ENCODE measurements at regions not wholly inside any gene's neighbourhood (a gene's known extent, or its start where the extent isn't known, plus 50 kb on each side); places are given as distances from the start of the nearest gene placed in this dataset.
"Not testable (repeated sequence)": the region's sequence is repeated elsewhere in the genome, so short reads cannot be mapped to it uniquely, and the experiment has no call there.

- TF ChIP-seq CTCF (IDR thresholded peaks at IDR 0.05; ENCODE audit: low read depth, low read length): no peak
Measured at GRCh38 chr13:55001881-55002280, 1973.3 kb downstream of the OLFM4 start.

GRCh38 chr13:55007681-55008080, 1979.1 kb downstream of the OLFM4 start:
- no peak for TF ChIP-seq CTCF (IDR thresholded peaks at IDR 0.05; ENCODE audit: low read depth, low read length)
- no peak for DNase-seq (ENCODE audit: low read depth in 2 of 2)
- H3K4me3 ChIP-seq (replicated peaks in 1 of 2; ENCODE audit: low read depth in 2 of 2, low read length in 2 of 2): no peak overlapping the region

More at GRCh38 chr13:55001881-55002280, 1973.3 kb downstream of the OLFM4 start:
- H3K4me3 ChIP-seq (replicated peaks in 1 of 2; ENCODE audit: low read depth in 2 of 2, low read length in 2 of 2): no peak overlapping the region
- no peak for DNase-seq (ENCODE audit: low read depth in 2 of 2)

- DNase-seq (ENCODE audit: low read depth in 2 of 2): no peak
- TF ChIP-seq CTCF (IDR thresholded peaks at IDR 0.05; ENCODE audit: low read depth, low read length): no peak
- no peak overlapping the region for H3K4me3 ChIP-seq (replicated peaks in 1 of 2; ENCODE audit: low read depth in 2 of 2, low read length in 2 of 2)
Measured at GRCh38 chr13:55013051-55013450, 1984.4 kb downstream of the OLFM4 start.

GRCh38 chr13:55029280-55029679, 2000.7 kb downstream of the OLFM4 start:
- H3K4me3 ChIP-seq (replicated peaks in 1 of 2; ENCODE audit: low read depth in 2 of 2, low read length in 2 of 2): no peak overlapping the region
- DNase-seq (ENCODE audit: low read depth in 2 of 2): no peak
- no peak for TF ChIP-seq CTCF (IDR thresholded peaks at IDR 0.05; ENCODE audit: low read depth, low read length)

GRCh38 chr13:55038230-55038629, 2009.6 kb downstream of the OLFM4 start:
- H3K4me3 ChIP-seq (replicated peaks in 1 of 2; ENCODE audit: low read depth in 2 of 2, low read length in 2 of 2): no peak overlapping the region
- DNase-seq (ENCODE audit: low read depth in 2 of 2): no peak
- TF ChIP-seq CTCF (IDR thresholded peaks at IDR 0.05; ENCODE audit: low read depth, low read length): no peak

GRCh38 chr13:55053891-55054550, 2025.4 kb downstream of the OLFM4 start:
- not testable (repeated sequence) for H3K4me3 ChIP-seq (replicated peaks in 1 of 2; ENCODE audit: low read depth in 2 of 2, low read length in 2 of 2); DNase-seq (ENCODE audit: low read depth in 2 of 2)

GRCh38 chr13:55055666-55056065, 2027.1 kb downstream of the OLFM4 start:
- H3K4me3 ChIP-seq (replicated peaks in 1 of 2; ENCODE audit: low read depth in 2 of 2, low read length in 2 of 2); DNase-seq (ENCODE audit: low read depth in 2 of 2): not testable (repeated sequence)

GRCh38 chr13:55062662-55063061, 2034.0 kb downstream of the OLFM4 start:
- no peak overlapping the region for H3K4me3 ChIP-seq (replicated peaks in 1 of 2; ENCODE audit: low read depth in 2 of 2, low read length in 2 of 2)
- TF ChIP-seq CTCF (IDR thresholded peaks at IDR 0.05; ENCODE audit: low read depth, low read length): no peak

More at GRCh38 chr13:55062662-55063061, 2034.0 kb downstream of the OLFM4 start:
- no peak for DNase-seq (ENCODE audit: low read depth in 2 of 2)

Measured in cardiac fibroblast (primary cell).